ENCODE measurements at regions not wholly inside any gene's neighbourhood (a gene's known extent, or its start where the extent isn't known, plus 50 kb on each side); places are given as distances from the start of the nearest gene placed in this dataset.

DNA sequence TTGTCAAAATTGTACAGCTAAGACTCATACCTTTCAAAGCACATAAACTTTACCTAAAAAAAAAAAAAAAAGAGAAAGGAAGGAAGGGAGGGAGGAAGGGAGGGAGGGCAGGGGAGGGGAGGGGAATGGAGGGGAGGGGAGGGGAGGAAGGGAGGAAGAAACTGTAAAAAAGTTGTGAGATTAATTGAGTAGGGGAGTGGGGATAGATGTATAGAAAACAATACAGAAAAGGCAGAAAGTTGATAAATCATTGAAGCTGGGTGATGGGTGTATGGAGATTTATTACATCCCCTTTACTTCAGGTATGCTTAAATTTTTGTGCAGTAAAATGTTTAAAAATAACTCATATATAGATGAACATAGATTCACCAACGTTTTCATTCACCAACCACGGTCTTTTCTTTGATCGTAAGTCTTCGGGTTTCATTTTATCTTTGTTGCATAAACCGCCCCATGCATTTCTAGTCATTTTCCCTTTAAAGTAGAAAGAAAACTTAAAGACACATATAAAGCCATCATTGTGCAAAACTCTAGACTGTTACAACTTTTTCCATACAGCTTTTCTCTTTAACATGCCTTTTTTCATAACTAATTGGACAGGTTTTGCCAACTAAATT, 191.2 kb upstream of the KRR1 start:
- no peak for DNase-seq (ENCODE audit: extremely low spot score in 2 of 2)
- peaks cover 14% of the 10 kb centered on the region for H3K4me1 ChIP-seq
- H3K9me3 ChIP-seq: no peaks in the 10 kb centered on the region
- TF ChIP-seq POLR2A (IDR thresholded peaks at IDR 0.05) (no peak), POLR2AphosphoS5 (IDR thresholded peaks at IDR 0.05; ENCODE audit: insufficient read depth in 1 of 2, low read depth in 1 of 2) (no peak)
- TF ChIP-seq, protein P1, sequence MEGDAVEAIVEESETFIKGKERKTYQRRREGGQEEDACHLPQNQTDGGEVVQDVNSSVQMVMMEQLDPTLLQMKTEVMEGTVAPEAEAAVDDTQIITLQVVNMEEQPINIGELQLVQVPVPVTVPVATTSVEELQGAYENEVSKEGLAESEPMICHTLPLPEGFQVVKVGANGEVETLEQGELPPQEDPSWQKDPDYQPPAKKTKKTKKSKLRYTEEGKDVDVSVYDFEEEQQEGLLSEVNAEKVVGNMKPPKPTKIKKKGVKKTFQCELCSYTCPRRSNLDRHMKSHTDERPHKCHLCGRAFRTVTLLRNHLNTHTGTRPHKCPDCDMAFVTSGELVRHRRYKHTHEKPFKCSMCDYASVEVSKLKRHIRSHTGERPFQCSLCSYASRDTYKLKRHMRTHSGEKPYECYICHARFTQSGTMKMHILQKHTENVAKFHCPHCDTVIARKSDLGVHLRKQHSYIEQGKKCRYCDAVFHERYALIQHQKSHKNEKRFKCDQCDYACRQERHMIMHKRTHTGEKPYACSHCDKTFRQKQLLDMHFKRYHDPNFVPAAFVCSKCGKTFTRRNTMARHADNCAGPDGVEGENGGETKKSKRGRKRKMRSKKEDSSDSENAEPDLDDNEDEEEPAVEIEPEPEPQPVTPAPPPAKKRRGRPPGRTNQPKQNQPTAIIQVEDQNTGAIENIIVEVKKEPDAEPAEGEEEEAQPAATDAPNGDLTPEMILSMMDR (IDR thresholded peaks at IDR 0.05): no peak
- H3K36me3 ChIP-seq: no peaks in the 10 kb centered on the region
- intact Hi-C loops (cut with DNase I): loop anchor here (2.0 kb wide), 1 partner anchor 16 kb away; no protein-coding TSS in a partner anchor
- no peaks in the 10 kb centered on the region for H3K27me3 ChIP-seq
- H3K4me3 ChIP-seq: no peak overlapping the region
- H3K27ac ChIP-seq: no peak overlapping the region

DNA sequence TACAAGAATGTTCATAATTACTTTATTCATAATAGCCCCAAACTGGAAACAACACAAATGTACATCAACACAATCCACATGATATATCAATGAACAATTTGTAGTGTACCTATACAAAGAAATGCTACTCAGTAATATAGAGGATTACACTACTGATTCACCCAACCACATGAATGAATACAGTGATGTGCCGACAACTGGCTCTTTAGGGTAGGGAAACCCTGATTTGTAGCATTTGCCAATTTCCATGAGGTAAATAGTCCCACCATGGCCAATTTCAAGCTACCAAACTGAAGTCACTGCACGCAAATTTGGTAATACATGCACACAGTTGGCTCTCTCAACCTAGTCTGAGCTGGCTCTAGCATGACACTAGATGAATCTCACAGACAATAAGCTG, 190.4 kb upstream of the KRR1 start:
- no peak for DNase-seq (ENCODE audit: extremely low spot score in 2 of 2)
- no peak for TF ChIP-seq POLR2A (IDR thresholded peaks at IDR 0.05)
- TF ChIP-seq, protein P1 (IDR thresholded peaks at IDR 0.05): no peak
- no peak for TF ChIP-seq POLR2AphosphoS5 (IDR thresholded peaks at IDR 0.05; ENCODE audit: insufficient read depth in 1 of 2, low read depth in 1 of 2)
- intact Hi-C loops (cut with DNase I): loop anchor here (2.0 kb wide), 1 partner anchor 15 kb away; no protein-coding TSS in a partner anchor
- Histone ChIP-seq H3K9me3 (no peaks in the 10 kb centered on the region), H3K27ac (no peak overlapping the region), H3K36me3 (no peaks in the 10 kb centered on the region), H3K27me3 (no peaks in the 10 kb centered on the region), H3K4me1 (peaks cover 14% of the 10 kb centered on the region), H3K4me3 (no peak overlapping the region)

DNA sequence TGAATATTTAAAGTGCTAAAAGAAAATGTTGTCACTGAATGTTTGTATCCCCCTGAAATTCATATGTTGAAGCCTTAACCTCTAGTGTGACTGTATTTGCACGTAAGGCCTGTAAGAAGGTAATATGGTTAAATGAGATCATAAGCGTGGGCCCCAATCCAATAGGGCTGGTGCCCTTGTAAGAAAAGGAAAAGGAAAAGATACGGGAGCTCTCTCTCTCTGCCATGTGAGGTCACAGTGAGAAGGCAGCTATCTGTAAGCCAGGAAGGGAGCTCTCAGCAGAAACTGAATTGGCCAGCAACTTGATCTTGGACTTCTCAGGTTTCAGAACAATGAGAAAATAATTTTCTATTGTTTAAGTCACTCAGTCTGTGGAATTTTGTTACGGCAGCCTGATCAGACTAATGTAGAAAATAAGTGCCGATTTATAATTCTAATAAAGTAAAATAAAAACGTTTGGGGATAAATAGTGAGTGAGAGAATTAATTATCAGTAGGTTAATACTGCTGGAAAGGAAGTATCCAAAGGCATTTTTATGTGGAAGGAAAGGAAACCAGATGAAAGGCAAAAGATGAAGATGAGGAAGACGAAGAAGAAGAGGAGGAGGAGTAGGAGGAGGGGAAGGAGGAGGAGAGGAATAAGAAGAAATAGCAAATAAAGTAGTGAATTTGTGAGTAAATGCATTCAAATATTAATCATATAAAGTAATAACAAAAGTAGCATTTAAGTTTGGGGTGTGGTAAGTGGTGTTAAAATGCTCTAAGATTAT, 188.5 kb upstream of the KRR1 start:
- DNase-seq (ENCODE audit: extremely low spot score in 2 of 2): no peak
- Histone ChIP-seq H3K4me3 (no peak overlapping the region), H3K36me3 (no peaks in the 10 kb centered on the region), H3K27ac (no peak overlapping the region), H3K9me3 (no peaks in the 10 kb centered on the region), H3K27me3 (no peaks in the 10 kb centered on the region), H3K4me1 (no peaks in the 10 kb centered on the region)
- TF ChIP-seq, protein P1 (IDR thresholded peaks at IDR 0.05): no peak
- TF ChIP-seq POLR2A (IDR thresholded peaks at IDR 0.05) (no peak), POLR2AphosphoS5 (IDR thresholded peaks at IDR 0.05; ENCODE audit: insufficient read depth in 1 of 2, low read depth in 1 of 2) (no peak)
- intact Hi-C loops (cut with DNase I): no loop called here

DNA sequence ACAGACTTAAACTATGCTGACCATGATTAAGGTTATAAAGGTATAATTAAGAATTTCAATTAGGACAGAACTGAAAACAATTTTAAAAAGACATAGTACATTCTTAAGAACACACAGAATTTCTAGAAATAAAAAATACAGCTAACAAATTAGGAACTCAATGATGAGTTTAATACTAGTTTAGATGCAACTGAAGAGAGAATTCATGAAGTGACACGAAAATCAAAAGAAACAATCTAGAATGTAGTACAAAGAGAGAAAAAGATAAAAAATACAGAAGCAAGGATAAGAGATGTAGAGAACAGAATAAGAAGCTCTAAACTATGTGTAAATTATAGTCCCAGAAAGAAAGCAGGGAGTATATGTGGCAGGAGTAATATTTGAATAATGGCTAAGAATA, 187.8 kb upstream of the KRR1 start:
- no peaks in the 10 kb centered on the region for H3K27me3 ChIP-seq
- H3K4me3 ChIP-seq: no peak overlapping the region
- no peaks in the 10 kb centered on the region for H3K4me1 ChIP-seq
- intact Hi-C loops (cut with DNase I): no loop called here
- H3K9me3 ChIP-seq: no peaks in the 10 kb centered on the region
- TF ChIP-seq, protein P1 (IDR thresholded peaks at IDR 0.05): no peak
- no peak for TF ChIP-seq POLR2A (IDR thresholded peaks at IDR 0.05)
- TF ChIP-seq POLR2AphosphoS5 (IDR thresholded peaks at IDR 0.05; ENCODE audit: insufficient read depth in 1 of 2, low read depth in 1 of 2): no peak
- DNase-seq (ENCODE audit: extremely low spot score in 2 of 2): no peak
- no peak overlapping the region for H3K27ac ChIP-seq
- H3K36me3 ChIP-seq: no peaks in the 10 kb centered on the region

DNA sequence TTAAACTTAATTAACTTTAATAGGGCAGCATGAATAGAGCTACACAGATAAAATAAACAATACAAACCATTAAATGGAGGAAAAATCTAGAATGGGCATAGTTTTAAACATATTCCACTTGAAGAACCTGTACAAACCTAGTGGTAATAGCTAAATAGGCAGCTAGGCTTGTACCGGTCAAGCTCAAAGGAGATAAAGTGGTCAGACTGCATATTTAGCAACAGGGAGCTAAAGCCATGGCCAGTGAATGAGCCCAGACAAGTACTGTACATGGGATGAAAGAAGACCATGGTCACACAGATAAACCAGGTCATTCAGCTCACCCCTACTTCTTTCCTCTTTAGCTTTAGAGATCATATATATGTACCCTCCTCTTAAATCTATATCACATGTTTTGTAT, 186.6 kb upstream of the KRR1 start:
- H3K4me3 ChIP-seq: no peak overlapping the region
- no peak for DNase-seq (ENCODE audit: extremely low spot score in 2 of 2)
- no peak overlapping the region for H3K27ac ChIP-seq
- H3K9me3 ChIP-seq: no peaks in the 10 kb centered on the region
- H3K4me1 ChIP-seq: no peaks in the 10 kb centered on the region
- H3K36me3 ChIP-seq: no peaks in the 10 kb centered on the region
- intact Hi-C loops (cut with DNase I): no loop called here
- TF ChIP-seq POLR2AphosphoS5 (IDR thresholded peaks at IDR 0.05; ENCODE audit: insufficient read depth in 1 of 2, low read depth in 1 of 2) (no peak), POLR2A (IDR thresholded peaks at IDR 0.05) (no peak)
- TF ChIP-seq, protein P1 (IDR thresholded peaks at IDR 0.05): no peak
- no peaks in the 10 kb centered on the region for H3K27me3 ChIP-seq

All from vagina (tissue), 2 donors.